Erythroblast (primary cell): ENCODE measurements at regions not wholly inside any gene's neighbourhood (a gene's known extent, or its start where the extent isn't known, plus 50 kb on each side); places are given as distances from the start of the nearest gene placed in this dataset.

Experiments
- GATA1 ChIP-seq: IDR thresholded peaks from 2 replicates; pipeline ENCODE4 v1.6.1; 2011; ENCODE audit warnings: low read depth, mild to moderate bottlenecking, control low read depth, low read length, moderate library complexity
- POLR2A ChIP-seq: IDR thresholded peaks from 2 replicates; pipeline ENCODE4 v1.6.1; 2011; ENCODE audit warnings: mild to moderate bottlenecking, low read length

- TF ChIP-seq POLR2A = no peak
- no peak for TF ChIP-seq GATA1
Observed at GRCh38 chr13:103663996-103664395, 597.8 kb upstream of the SLC10A2 start.
